NCI-H510A (cell line): ENCODE measurements at regions not wholly inside any gene's neighbourhood (a gene's known extent, or its start where the extent isn't known, plus 50 kb on each side); places are given as distances from the start of the nearest gene placed in this dataset.

Experiments
- DNase-seq: peaks from one replicate; lab custom pipeline; 2025; lab: John Stamatoyannopoulos, UW

DNA sequence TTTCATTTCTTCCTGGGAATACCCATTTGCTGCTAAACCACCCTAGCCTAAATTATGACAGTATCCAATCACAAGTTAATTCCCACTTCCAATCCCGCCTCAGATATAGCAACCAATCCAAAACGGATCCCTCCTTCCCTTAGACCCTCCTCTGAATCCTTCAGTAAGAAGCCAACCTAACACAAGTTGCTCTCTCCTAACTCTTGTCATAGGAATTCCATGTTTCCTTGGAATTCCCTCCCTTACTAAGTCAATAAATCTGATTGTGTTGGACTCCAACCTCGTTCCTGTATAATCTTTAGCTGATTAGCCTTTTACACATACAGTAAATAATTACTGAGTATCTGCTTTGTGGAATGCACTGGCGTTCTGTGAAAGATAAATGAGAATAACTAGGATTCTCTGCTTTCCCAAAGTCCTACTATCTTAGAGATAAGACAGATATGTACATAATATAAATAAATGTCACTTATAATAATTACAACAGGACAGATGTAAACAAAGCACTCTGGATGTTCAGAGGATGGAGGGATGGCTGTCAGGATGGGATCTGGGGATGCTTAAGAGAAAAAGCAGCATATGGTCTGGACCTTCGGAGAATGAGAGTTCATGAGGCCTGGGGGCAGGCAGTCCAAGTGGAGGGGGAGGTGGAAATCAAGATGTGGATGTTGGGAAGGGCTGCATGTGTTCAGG lies 185.8 kb upstream of the SOX5 start:
- DNase-seq: no peak

DNA sequence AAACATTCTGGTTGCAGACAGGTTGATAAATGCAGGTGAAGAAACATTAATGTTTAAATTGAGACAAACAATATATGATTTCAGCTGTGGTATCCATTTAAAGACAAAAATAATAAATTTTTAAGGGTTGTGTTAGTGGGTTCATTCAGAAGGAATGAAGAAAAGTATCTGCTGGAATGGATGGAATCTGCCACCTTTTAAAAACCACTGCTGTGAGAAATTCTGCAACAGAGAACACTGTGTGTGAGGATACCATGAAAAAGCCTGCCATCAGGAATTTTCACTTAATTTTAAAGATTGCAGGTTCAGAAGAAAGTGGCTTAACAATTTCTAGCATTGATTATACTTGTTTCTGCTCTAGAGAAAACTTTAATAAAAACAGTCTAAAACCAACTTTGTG lies 184.6 kb upstream of the SOX5 start:
- DNase-seq: no peak

DNA sequence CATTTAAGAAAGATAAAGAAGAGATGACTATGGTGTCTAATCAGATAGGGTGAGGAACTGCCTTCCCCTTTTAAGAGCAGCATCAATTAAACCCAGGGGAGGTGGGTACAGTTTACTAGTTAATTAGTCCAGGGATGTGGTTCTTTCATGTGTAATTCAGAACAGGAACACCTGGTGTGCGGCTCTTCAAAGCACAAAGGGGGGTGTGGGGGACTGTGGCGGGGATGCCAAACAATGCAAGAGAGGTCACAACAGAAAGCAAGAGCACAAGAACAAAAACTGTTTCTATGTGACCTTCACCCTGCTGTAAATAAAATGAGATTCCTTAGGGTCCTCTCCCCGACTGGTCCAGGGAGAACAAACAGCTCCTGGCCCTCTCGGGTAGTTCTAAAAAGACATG lies 183.9 kb upstream of the SOX5 start:
- no peak for DNase-seq

DNA sequence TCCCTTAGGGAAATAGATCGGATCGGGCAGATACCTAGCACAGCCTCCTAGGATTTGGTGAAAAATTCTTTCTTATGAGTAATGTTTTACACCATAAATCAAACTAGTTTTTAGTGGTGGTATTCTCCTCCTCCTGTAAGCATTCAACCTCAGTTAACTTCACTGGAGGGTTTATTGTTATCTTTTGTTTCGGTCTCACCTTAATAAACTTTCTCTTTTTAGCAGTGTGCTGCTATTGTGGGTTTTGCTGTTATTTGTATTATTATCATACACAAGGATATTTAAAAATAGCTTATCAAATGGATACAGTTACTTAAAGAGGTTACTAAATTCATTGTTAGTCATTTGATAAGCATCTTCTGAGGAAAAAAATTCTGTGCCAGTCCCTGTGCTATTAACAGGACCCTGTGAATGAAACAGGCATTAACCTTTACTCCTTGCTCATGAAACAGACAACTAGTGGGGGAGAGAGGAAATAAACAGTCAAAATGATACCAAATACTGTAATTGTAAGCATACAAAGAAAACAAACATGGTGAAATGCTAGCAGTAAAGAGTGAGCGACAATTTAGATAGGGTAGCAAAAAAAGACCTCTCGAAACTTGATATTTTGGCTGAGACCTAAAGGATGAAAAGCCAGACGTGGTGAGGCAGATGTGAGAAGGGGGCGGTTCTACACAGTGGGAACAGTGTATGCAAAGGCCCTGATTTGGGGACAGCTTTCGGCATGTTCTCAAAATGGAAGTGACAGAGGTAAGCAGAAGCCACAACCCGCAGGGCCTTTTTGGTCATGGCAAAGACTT lies 178.7 kb upstream of the SOX5 start:
- no peak for DNase-seq

DNA sequence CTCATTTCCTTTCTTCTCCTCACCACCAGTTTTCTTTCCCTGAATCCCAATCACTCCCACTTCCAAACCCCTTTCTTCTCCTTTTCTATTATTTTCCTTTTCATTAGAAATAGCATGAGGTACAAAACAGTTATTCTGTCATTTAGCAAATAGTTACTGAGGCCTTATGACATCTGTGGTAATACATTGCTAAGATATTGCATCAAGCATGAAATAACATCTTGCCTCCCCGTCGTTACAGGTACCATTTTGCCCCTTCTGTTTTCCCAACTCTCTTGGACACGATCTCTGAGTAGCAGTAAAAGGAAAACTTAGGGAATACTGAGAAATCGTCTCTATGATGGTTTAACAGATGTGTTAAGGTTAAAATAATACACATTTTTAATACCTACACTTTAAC lies 175.8 kb upstream of the SOX5 start:
- DNase-seq: no peak

DNA sequence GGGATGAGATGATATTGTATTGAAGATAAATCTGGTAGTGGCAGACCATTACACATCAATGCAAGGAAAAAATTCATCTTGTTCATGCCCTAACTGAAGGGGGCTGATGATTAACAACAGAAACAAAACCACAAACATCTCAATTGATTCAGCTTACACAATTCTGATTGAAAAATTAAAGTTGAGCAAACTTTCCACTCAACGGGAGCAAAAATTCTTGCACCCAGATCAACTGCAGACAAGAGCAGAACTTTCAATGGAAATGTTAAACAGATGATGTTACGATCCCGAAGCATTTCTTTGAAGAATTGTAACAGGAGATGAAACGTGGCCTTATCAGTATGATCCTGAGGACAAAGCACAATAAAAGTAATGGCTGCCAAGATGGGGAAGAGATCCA lies 172.4 kb upstream of the SOX5 start:
- no peak for DNase-seq

DNA sequence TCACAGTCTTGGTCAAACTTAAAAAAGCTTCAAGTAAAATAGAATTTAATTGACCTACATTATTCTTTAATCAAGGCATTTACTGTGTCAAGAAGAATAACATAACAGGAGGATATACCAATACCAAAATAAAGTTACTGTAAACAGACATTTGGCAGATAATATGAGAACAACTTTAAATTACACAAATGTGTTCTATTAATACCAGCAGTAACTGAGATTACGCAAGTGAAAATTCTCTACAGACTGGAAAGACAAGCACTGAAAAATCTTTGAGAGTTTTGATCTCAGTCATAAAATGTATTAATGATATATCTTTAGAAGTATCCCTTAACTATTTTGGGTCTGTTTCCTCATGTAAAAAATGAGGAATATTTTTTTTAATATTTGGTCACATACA lies 169.2 kb upstream of the SOX5 start:
- DNase-seq: no peak

DNA sequence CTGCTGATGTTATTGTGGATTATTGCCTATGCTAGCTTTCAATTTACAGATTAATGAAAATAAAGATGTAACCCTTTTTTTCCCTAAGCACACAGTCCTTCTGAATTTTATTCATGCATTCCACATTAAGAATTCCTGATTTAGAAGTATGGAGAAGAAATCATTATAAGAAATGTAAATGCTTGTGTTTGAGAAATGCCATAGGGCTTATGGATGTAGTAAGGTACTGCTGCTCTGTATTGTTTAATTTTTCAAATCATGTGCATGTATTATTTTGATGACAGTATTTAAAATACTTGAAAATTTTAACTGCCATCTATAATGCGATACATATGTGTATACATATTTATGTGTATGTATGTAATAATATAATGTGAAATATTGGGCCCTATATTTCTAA lies 167.1 kb upstream of the SOX5 start:
- DNase-seq: no peak

DNA sequence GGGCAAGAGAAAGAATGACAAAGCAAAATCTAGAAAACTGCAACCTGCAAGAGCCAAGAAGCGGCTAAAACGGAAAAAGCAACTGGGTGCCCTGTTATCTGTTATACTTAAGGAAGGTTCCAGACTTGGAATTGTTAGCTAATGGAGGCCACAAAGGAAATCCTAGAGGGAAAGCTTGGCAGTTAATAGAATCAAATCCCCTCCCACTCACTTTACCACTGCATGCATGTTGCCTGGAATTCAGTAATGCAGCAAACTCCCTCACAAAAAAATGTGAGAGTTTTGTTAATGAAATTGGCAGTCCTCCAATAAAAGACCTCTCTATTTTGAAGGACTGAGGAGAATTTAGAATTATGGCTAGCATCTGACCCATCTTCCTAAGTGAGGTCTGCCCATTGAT lies 164.2 kb upstream of the SOX5 start:
- DNase-seq: no peak

DNA sequence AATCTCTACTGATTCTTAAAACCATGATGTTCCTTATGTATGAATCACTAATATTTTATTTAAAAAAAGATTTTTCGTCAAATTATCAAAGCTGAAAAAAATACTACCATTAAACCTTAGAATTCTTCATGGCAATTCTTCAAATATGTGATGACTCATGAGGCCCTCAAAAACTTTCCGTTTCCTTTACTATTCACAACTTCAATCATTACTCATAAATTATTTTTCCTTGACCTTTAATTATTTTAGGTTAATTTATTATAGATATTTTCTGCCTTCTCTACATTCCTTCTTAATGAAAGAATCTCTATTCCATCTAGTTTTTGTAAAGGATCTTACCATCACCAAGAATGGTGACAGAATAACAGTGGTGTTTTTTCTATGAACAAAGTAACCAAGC lies 162.1 kb upstream of the SOX5 start:
- DNase-seq: no peak

DNA sequence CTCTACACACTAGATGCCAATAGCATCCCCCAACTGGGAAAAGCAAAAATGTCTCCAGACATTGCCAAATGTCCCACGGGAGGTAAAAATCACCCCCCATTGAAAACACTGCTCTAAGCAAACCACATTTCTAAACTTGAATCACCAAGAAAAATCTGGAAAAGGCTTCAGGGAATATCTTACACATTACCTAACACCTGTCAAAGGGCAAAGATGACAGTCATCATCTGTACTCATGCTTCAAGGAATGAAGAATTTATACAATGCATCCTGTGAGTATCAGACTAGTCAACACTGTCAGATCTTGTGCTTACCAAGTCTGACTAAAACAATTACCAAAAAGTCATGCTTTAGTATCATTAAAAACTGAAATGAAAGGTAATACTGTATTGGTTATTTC lies 161.6 kb upstream of the SOX5 start:
- DNase-seq: no peak

DNA sequence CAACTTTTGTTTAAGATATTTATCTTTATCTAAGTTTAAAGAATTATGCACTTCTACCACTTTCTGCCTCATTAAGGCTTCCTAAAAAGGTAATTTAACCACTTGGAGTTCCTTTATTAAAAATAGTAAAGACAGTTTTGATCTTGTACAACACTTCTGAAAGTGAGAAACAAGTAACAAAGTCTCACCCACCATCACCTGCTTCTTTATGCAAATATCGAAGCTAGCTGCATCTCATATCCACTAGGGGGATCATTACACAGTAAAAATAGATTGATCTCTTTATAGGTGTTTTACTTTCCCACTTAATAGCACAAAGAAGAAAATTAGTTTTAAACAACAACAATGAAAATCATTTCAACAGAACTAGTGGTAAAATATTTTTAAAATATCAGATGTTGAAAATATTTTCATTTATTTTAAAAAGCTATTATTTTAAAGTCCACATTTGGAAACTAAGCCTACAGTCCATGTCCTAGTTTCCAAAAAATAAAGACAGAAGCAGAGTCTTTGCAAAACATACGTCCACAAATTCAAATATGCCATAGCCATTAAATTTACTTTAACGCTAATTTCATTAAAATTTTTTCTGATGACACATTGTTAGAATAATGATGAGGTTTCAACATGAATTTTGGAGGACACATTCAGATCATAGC lies 160.0 kb upstream of the SOX5 start:
- DNase-seq: no peak

DNA sequence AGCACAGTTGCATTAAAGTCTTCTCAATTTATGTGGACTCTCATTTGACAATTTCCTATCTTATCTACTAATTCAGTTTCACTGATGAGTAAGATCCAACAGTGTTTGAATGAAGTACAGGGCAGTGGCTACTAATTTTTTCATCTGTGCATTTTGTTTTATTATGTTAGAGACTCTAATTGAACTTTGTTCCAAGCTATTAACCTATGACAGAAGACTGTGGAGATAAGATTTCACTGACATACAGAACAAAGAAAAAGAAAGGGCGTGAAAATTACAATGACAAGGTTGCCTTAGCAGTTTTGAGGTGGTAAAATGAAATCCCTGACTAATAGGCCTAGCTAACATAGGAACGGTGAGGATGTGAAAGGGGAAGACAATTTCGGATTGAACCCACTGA lies 153.2 kb upstream of the SOX5 start:
- no peak for DNase-seq

DNA sequence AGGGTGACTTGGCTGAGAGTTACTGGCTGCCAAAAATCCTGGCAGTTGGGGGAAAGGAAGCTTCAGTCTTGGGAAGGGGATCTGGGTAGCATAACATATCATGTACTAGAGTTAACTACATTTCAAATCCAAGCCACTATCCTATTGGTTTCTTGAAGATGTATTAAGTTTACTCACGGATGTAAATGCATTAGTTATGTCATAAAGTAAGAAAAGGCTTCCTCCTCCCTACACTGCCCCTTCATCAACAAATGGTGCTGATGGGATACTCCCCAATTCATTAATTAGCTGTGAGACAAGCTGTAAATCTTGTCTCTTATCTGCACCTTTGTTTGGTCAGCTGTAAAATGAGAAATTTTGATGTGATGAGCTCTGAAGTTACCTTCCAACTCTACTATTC lies 150.1 kb upstream of the SOX5 start:
- no peak for DNase-seq

DNA sequence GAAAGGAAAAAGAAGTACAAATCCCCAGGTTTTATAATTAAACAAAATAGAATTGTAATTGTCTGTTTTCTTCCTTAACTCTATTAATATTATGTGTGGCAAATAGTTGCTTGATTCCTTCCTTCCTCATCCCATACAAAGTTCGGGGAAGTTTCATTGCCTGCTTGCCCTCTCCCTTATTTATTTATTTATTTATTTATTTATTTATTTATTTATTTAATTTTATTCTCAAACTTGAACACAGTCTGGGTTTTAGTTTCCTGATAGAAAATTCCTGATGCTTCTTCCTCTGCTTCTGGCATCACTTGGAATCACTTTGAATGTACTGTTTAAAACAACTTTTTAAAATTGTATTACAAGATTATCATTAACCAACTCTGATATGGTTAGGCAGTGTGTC lies 145.8 kb upstream of the SOX5 start:
- no peak for DNase-seq

DNA sequence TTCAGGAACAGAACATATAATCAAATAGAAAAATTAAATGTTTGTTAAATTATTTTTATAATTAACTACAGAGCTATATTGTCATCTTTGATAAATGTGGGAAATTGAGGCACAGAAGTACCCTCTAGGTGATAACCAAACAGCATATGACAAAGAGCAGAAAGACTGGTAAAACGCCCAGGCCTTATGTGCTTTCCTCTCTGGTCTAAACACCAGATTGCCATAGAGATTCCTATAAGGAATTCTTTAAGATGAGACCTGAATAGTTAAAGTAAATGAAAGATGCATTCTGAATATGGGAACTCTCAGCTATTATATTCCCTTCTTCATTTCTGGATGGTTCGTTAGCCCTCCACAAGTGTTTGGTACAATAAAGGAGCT lies 140.0 kb upstream of the SOX5 start:
- no peak for DNase-seq

DNA sequence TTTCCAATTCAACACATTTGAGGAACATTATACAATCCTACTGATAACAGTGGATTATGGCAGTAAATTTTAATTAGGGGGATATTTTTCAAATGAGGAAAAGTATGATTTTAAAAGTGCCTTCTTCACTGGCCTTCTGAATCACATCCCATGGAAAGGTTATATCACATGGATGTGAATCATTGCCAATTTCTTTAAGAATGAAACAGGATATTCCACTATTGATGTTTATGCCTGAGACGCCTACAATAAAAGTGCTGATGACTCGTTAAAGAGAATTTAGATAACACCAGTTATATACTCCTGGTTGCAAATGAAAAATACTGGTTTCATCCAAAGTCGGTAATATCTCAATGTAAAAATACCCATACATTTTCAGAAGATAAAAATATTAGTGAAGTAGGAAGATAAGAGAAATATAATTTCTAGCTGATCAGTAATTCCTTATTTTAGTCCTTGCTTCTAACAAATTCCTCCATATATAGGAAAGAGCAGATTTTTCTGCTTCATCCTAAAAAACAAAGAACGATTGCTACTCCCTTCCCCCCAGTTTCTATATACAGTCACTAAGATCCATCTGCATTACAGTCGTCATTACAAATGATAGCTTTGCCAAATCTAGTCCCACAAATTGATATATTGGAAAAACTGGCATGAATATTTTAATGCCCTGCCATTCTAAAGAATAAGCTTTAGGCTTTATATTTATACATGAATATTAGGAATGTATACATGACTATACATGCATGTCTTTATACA lies 139.5 kb upstream of the SOX5 start:
- DNase-seq: no peak

DNA sequence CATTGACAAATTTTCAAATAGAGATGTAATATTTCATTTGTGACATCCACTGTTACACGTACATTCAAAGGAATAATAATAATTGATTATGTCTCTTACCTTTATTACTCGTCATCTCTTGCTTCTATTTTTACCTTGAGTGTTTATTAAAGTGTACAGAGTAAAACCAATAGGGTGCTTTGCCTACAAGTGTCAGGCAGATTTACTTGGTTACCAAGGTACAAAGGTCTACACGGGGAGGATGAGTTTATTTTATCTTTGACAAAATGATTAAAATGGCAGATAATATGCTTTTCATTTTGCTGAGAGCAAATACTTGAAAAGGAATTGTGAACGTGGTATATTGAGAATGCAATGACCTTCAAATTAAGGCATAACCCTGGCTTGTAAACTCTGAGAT lies 137.8 kb upstream of the SOX5 start:
- no peak for DNase-seq

DNA sequence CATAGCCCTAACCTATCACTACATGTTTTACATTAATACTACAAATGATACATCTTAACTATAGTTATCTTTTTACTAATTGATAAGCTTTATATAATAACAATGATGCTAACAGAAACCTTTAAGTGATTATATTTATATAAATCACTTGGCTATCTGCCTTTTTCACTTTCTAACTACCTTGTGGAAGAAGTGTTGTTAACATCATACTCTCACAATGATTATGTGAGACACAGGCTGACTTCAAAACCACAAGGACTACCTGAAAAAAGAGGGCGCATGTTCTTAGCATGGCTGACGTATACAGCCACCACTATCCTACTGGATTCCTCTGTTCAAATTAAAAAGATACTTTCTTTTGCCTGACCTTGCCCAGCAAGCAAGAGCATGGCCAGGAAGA lies 135.3 kb upstream of the SOX5 start:
- no peak for DNase-seq

DNA sequence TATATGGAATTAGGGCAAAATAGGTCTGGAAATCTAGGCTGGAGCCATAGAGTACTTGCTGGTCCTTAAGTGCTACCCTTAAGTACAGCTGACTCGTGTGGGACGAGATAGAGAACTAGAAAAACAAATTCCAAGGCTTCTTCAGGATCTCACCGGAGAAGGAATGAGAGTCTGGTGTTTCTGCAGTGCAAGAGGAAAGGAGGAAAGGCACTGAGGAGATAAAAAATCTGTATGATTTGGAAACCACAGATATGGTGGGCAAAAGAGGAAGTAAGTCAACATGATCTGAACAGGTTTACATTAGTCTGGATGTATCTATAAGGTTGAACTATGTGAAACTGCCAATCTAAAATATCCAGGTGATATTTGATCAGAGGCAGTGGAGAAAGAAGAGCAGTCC lies 134.4 kb upstream of the SOX5 start:
- DNase-seq: no peak

DNA sequence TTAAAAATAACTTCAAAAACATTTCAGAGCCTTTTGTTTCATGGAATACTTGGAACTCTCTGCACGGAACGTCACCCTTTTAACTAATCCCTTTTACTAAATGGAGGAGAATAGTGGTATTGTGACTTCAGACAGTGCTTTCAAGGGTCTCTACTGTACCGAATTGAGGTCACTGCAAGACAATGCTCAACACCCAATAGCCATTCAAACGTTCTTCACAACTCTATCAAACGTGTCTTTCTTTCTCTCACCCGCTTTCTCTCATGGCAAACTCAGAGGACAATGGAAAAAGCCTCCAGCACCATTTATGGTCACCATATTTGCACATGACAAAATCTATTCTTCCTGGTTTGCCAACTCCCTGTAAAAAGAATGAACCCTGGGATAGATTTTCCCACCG lies 132.1 kb upstream of the SOX5 start:
- no peak for DNase-seq

DNA sequence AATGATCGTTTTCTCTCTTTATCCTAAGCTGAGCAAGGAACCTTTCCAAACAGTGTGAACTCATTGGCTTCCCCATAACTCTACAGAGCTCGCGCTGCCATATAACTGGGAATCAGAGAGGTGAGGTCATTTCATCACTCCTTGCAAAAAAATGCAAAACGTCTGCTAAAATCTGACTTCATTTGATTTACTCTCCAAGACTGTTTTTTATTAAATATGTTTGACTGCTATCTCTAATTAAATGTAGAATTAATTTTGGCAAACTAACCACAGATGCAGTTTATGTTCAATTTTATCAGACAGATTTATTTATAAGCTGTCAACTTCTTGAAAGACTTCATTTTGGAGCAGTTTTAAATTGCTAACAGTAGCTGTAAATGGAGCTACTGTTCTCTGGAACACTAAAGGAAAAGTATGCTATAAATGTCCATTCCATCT lies 131.6 kb upstream of the SOX5 start:
- no peak for DNase-seq

DNA sequence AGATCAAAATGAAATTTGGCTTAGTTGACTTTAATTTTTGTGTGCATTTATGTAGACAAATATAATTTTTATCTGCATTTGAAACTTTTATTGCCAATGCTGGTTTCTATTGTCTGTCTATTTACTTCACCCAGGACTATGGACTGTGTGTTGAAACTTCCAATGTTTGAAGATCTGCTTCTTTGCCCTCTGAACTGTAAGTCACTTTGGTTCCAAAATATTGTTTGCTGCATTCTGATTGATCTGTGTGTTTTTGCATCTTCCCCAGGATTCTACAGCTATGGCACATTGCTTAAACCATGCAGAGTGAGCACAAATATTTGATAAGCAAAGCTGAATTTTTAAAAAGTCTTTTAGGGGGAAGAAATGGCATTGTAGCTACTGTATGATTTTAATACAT lies 131.0 kb upstream of the SOX5 start:
- no peak for DNase-seq
